ENCODE measurements at regions not wholly inside any gene's neighbourhood (a gene's known extent, or its start where the extent isn't known, plus 50 kb on each side); places are given as distances from the start of the nearest gene placed in this dataset.
"Not testable (repeated sequence)": the region's sequence is repeated elsewhere in the genome, so short reads cannot be mapped to it uniquely, and the experiment has no call there.

- no peak for TF ChIP-seq CTCF (IDR thresholded peaks at IDR 0.05; ENCODE audit: extremely low read depth, low read depth, low read length)
- no peak overlapping the region for H3K27ac ChIP-seq (ENCODE audit: low read depth, low read length)
- H3K4me3 ChIP-seq (ENCODE audit: insufficient read depth, low read length), result no peak overlapping the region
- H3K36me3 ChIP-seq (ENCODE audit: insufficient read depth, low read length), result no peaks in the 10 kb centered on the region
- H3K9me3 ChIP-seq (ENCODE audit: low read depth, low read length), result no peaks in the 10 kb centered on the region
- no peaks in the 10 kb centered on the region for H4K20me1 ChIP-seq (ENCODE audit: insufficient read depth, low read length)
- H3K4me2 ChIP-seq (ENCODE audit: insufficient read depth, low read length), result no peak overlapping the region
- no peaks in the 10 kb centered on the region for H3K4me1 ChIP-seq (ENCODE audit: insufficient read depth, low read length)
- peaks cover 3% of the 10 kb centered on the region for H3K27me3 ChIP-seq (ENCODE audit: insufficient read depth, low read length)
- DNase-seq (ENCODE audit: insufficient read length, low spot score, missing footprints), result no peak
- no peak overlapping the region for H2AFZ ChIP-seq (ENCODE audit: low read length)
- H3K79me2 ChIP-seq (ENCODE audit: insufficient read depth, low read length), result no peaks in the 10 kb centered on the region
These were observed 195.0 kb upstream of the PPP1R26 start for GRCh38 chr9:135284386-135285134.

GRCh38 chr9:135286187-135286925, 193.2 kb upstream of the PPP1R26 start:
- H3K36me3 ChIP-seq (ENCODE audit: insufficient read depth, low read length); H3K27ac ChIP-seq (ENCODE audit: low read depth, low read length); H3K27me3 ChIP-seq (ENCODE audit: insufficient read depth, low read length); H3K4me3 ChIP-seq (ENCODE audit: insufficient read depth, low read length); H3K4me1 ChIP-seq (ENCODE audit: insufficient read depth, low read length); H3K4me2 ChIP-seq (ENCODE audit: insufficient read depth, low read length); H2AFZ ChIP-seq (ENCODE audit: low read length); H4K20me1 ChIP-seq (ENCODE audit: insufficient read depth, low read length); H3K79me2 ChIP-seq (ENCODE audit: insufficient read depth, low read length); H3K9me3 ChIP-seq (ENCODE audit: low read depth, low read length): not testable (repeated sequence)
- DNase-seq (ENCODE audit: insufficient read length, low spot score, missing footprints), result peak; percentile 69

- H3K4me2 ChIP-seq (ENCODE audit: insufficient read depth, low read length), result no peak overlapping the region
- no peaks in the 10 kb centered on the region for H3K9me3 ChIP-seq (ENCODE audit: low read depth, low read length)
- no peaks in the 10 kb centered on the region for H3K4me1 ChIP-seq (ENCODE audit: insufficient read depth, low read length)
- TF ChIP-seq CTCF (IDR thresholded peaks at IDR 0.05; ENCODE audit: extremely low read depth, low read depth, low read length), result no peak
- H3K79me2 ChIP-seq (ENCODE audit: insufficient read depth, low read length), result no peaks in the 10 kb centered on the region
- no peak overlapping the region for H3K4me3 ChIP-seq (ENCODE audit: insufficient read depth, low read length)
- H4K20me1 ChIP-seq (ENCODE audit: insufficient read depth, low read length), result no peaks in the 10 kb centered on the region
- no peak overlapping the region for H2AFZ ChIP-seq (ENCODE audit: low read length)
- H3K27ac ChIP-seq (ENCODE audit: low read depth, low read length), result no peak overlapping the region
- DNase-seq (ENCODE audit: insufficient read length, low spot score, missing footprints), result no peak
- H3K36me3 ChIP-seq (ENCODE audit: insufficient read depth, low read length), result no peaks in the 10 kb centered on the region
- H3K27me3 ChIP-seq (ENCODE audit: insufficient read depth, low read length), result peaks cover 8% of the 10 kb centered on the region
These were observed 192.6 kb upstream of the PPP1R26 start for GRCh38 chr9:135286961-135287360.

- Histone ChIP-seq H3K4me3 (ENCODE audit: insufficient read depth, low read length) (no peak overlapping the region), H3K4me2 (ENCODE audit: insufficient read depth, low read length) (no peak overlapping the region), H3K79me2 (ENCODE audit: insufficient read depth, low read length) (no peaks in the 10 kb centered on the region), H3K4me1 (ENCODE audit: insufficient read depth, low read length) (no peaks in the 10 kb centered on the region), H3K9me3 (ENCODE audit: low read depth, low read length) (no peaks in the 10 kb centered on the region), H3K36me3 (ENCODE audit: insufficient read depth, low read length) (no peaks in the 10 kb centered on the region), H3K27ac (ENCODE audit: low read depth, low read length) (no peak overlapping the region), H4K20me1 (ENCODE audit: insufficient read depth, low read length) (no peaks in the 10 kb centered on the region), H3K27me3 (ENCODE audit: insufficient read depth, low read length) (peaks cover 8% of the 10 kb centered on the region), H2AFZ (ENCODE audit: low read length) (no peak overlapping the region)
- TF ChIP-seq CTCF (IDR thresholded peaks at IDR 0.05; ENCODE audit: extremely low read depth, low read depth, low read length), result no peak
- peak; percentile 11 for DNase-seq (ENCODE audit: insufficient read length, low spot score, missing footprints)
These were observed 192.0 kb upstream of the PPP1R26 start for GRCh38 chr9:135287627-135288026.
